Activated T-helper 17 cell treated with anti-CD3 and anti-CD28 coated beads, Interleukin-2, amount 50 U/mL, for 72 hours (primary cell): ENCODE measurements at regions not wholly inside any gene's neighbourhood (a gene's known extent, or its start where the extent isn't known, plus 50 kb on each side); places are given as distances from the start of the nearest gene placed in this dataset.

Experiments used
- ATAC-seq: fragments of 150-1000 bp; cut with Tn5 transposase; replicated peaks from 2 replicates; pipeline ENCODE4 v1.10.0; 2021; ENCODE audit warnings: mild to moderate bottlenecking, moderate library complexity
- H3K27ac Mint-ChIP-seq: one replicate; pipeline ENCODE4 v1.8.0; 2022; ENCODE audit warnings: mixed read lengths
- H3K27me3 Mint-ChIP-seq: one replicate; pipeline ENCODE4 v1.8.0; 2022; ENCODE audit warnings: mixed read lengths
- H3K36me3 Mint-ChIP-seq: one replicate; pipeline ENCODE4 v1.8.0; 2022; ENCODE audit warnings: low read depth, mild to moderate bottlenecking, mixed read lengths
- H3K4me1 Mint-ChIP-seq: one replicate; pipeline ENCODE4 v1.8.0; 2022; ENCODE audit warnings: mixed read lengths
- H3K4me3 Mint-ChIP-seq: one replicate; pipeline ENCODE4 v1.8.0; 2022; ENCODE audit warnings: mild to moderate bottlenecking, mixed read lengths
- H3K9me3 Mint-ChIP-seq: one replicate; pipeline ENCODE4 v1.8.0; 2022; ENCODE audit warnings: mixed read lengths

GRCh38 chr18:61756244-61756643 is 136.6 kb downstream of the RNF152 start:
- ATAC-seq, result no peak
- no peaks in the 10 kb centered on the region for H3K4me1 Mint-ChIP-seq
- H3K4me3 Mint-ChIP-seq, result no peak overlapping the region
- H3K36me3 Mint-ChIP-seq, result no peaks in the 10 kb centered on the region
- H3K9me3 Mint-ChIP-seq, result peaks cover 4% of the 10 kb centered on the region
- no peak overlapping the region for H3K27ac Mint-ChIP-seq
- H3K27me3 Mint-ChIP-seq, result peaks cover 8% of the 10 kb centered on the region

GRCh38 chr18:61755555-61755954 is 137.3 kb downstream of the RNF152 start:
- no peaks in the 10 kb centered on the region for H3K4me1 Mint-ChIP-seq
- no peak for ATAC-seq
- peaks cover 4% of the 10 kb centered on the region for H3K9me3 Mint-ChIP-seq
- no peak overlapping the region for H3K27ac Mint-ChIP-seq
- peaks cover 11% of the 10 kb centered on the region for H3K27me3 Mint-ChIP-seq
- no peaks in the 10 kb centered on the region for H3K36me3 Mint-ChIP-seq
- H3K4me3 Mint-ChIP-seq, result no peak overlapping the region

GRCh38 chr18:61754039-61754583 is 138.7 kb downstream of the RNF152 start:
- peaks cover 14% of the 10 kb centered on the region for H3K27me3 Mint-ChIP-seq
- no peak overlapping the region for H3K27ac Mint-ChIP-seq
- H3K4me1 Mint-ChIP-seq, result no peaks in the 10 kb centered on the region
- ATAC-seq, result no peak
- no peak overlapping the region for H3K4me3 Mint-ChIP-seq
- H3K36me3 Mint-ChIP-seq, result no peaks in the 10 kb centered on the region
- no peaks in the 10 kb centered on the region for H3K9me3 Mint-ChIP-seq

- Mint-ChIP-seq H3K4me3 (no peak overlapping the region), H3K9me3 (no peaks in the 10 kb centered on the region), H3K4me1 (no peaks in the 10 kb centered on the region), H3K36me3 (no peaks in the 10 kb centered on the region), H3K27ac (no peak overlapping the region), H3K27me3 (peaks cover 17% of the 10 kb centered on the region)
- ATAC-seq, result no peak
Measured at GRCh38 chr18:61753373-61753772, 139.4 kb downstream of the RNF152 start.

- no peaks in the 10 kb centered on the region for H3K9me3 Mint-ChIP-seq
Measured at GRCh38 chr18:61752973-61753372, 139.8 kb downstream of the RNF152 start.

GRCh38 chr18:61750840-61751668 is 141.8 kb downstream of the RNF152 start:
- Mint-ChIP-seq H3K36me3 (no peaks in the 10 kb centered on the region), H3K9me3 (no peaks in the 10 kb centered on the region), H3K4me1 (no peaks in the 10 kb centered on the region), H3K27me3 (peaks cover 20% of the 10 kb centered on the region), H3K27ac (no peak overlapping the region), H3K4me3 (no peak overlapping the region)
- ATAC-seq, result no peak

More at GRCh38 chr18:61752973-61753372, 139.8 kb downstream of the RNF152 start:
- Mint-ChIP-seq H3K27ac (no peak overlapping the region), H3K27me3 (peaks cover 17% of the 10 kb centered on the region), H3K4me1 (no peaks in the 10 kb centered on the region), H3K4me3 (no peak overlapping the region), H3K36me3 (no peaks in the 10 kb centered on the region)
- no peak for ATAC-seq

- no peaks in the 10 kb centered on the region for H3K4me1 Mint-ChIP-seq
- H3K36me3 Mint-ChIP-seq, result no peaks in the 10 kb centered on the region
- H3K27ac Mint-ChIP-seq, result no peak overlapping the region
- H3K27me3 Mint-ChIP-seq, result peaks cover 24% of the 10 kb centered on the region
- H3K9me3 Mint-ChIP-seq, result no peaks in the 10 kb centered on the region
- no peak for ATAC-seq
- no peak overlapping the region for H3K4me3 Mint-ChIP-seq
Measured at GRCh38 chr18:61749546-61749945, 143.3 kb downstream of the RNF152 start.

- no peak for ATAC-seq
- no peaks in the 10 kb centered on the region for H3K4me1 Mint-ChIP-seq
- H3K36me3 Mint-ChIP-seq, result no peaks in the 10 kb centered on the region
- no peak overlapping the region for H3K27ac Mint-ChIP-seq
- peaks cover 24% of the 10 kb centered on the region for H3K27me3 Mint-ChIP-seq
- no peak overlapping the region for H3K4me3 Mint-ChIP-seq
- no peaks in the 10 kb centered on the region for H3K9me3 Mint-ChIP-seq
Measured at GRCh38 chr18:61749031-61749430, 143.8 kb downstream of the RNF152 start.

GRCh38 chr18:61748004-61748403 is 144.8 kb downstream of the RNF152 start:
- H3K4me1 Mint-ChIP-seq, result no peaks in the 10 kb centered on the region

GRCh38 chr18:61743775-61744531 is 148.9 kb downstream of the RNF152 start:
- no peaks in the 10 kb centered on the region for H3K4me1 Mint-ChIP-seq
- peaks cover 8% of the 10 kb centered on the region for H3K27me3 Mint-ChIP-seq

More at GRCh38 chr18:61748004-61748403, 144.8 kb downstream of the RNF152 start:
- Mint-ChIP-seq H3K27me3 (peaks cover 24% of the 10 kb centered on the region), H3K9me3 (no peaks in the 10 kb centered on the region), H3K27ac (no peak overlapping the region), H3K36me3 (no peaks in the 10 kb centered on the region), H3K4me3 (no peak overlapping the region)
- ATAC-seq, result no peak

GRCh38 chr18:61742565-61743429 is 150.0 kb downstream of the RNF152 start:
- no peak for ATAC-seq
- Mint-ChIP-seq H3K27ac (no peak overlapping the region), H3K4me3 (no peak overlapping the region), H3K27me3 (peaks cover 7% of the 10 kb centered on the region), H3K9me3 (no peaks in the 10 kb centered on the region), H3K36me3 (no peaks in the 10 kb centered on the region), H3K4me1 (no peaks in the 10 kb centered on the region)

More at GRCh38 chr18:61743775-61744531, 148.9 kb downstream of the RNF152 start:
- Mint-ChIP-seq H3K36me3 (no peaks in the 10 kb centered on the region), H3K27ac (no peak overlapping the region), H3K9me3 (no peaks in the 10 kb centered on the region), H3K4me3 (no peak overlapping the region)
- ATAC-seq, result no peak

GRCh38 chr18:61741881-61742454 is 150.8 kb downstream of the RNF152 start:
- H3K4me3 Mint-ChIP-seq, result no peak overlapping the region
- no peaks in the 10 kb centered on the region for H3K4me1 Mint-ChIP-seq
- H3K36me3 Mint-ChIP-seq, result no peaks in the 10 kb centered on the region
- no peak overlapping the region for H3K27ac Mint-ChIP-seq
- no peak for ATAC-seq
- no peaks in the 10 kb centered on the region for H3K9me3 Mint-ChIP-seq
- peaks cover 7% of the 10 kb centered on the region for H3K27me3 Mint-ChIP-seq

GRCh38 chr18:61738488-61738887 is 154.3 kb downstream of the RNF152 start:
- H3K27ac Mint-ChIP-seq, result no peak overlapping the region
- ATAC-seq, result no peak
- no peaks in the 10 kb centered on the region for H3K9me3 Mint-ChIP-seq
- peaks cover 7% of the 10 kb centered on the region for H3K27me3 Mint-ChIP-seq
- no peaks in the 10 kb centered on the region for H3K36me3 Mint-ChIP-seq
- H3K4me3 Mint-ChIP-seq, result no peak overlapping the region
- no peaks in the 10 kb centered on the region for H3K4me1 Mint-ChIP-seq

GRCh38 chr18:61738042-61738441 is 154.8 kb downstream of the RNF152 start:
- Mint-ChIP-seq H3K9me3 (no peaks in the 10 kb centered on the region), H3K36me3 (no peaks in the 10 kb centered on the region), H3K4me3 (no peak overlapping the region), H3K4me1 (no peaks in the 10 kb centered on the region), H3K27me3 (peaks cover 7% of the 10 kb centered on the region), H3K27ac (no peak overlapping the region)
- no peak for ATAC-seq
